IPS-NIHi7 (cell line): ENCODE measurements at regions not wholly inside any gene's neighbourhood (a gene's known extent, or its start where the extent isn't known, plus 50 kb on each side); places are given as distances from the start of the nearest gene placed in this dataset.
"Not testable (repeated sequence)": the region's sequence is repeated elsewhere in the genome, so short reads cannot be mapped to it uniquely, and the experiment has no call there.

Experiments
- DNase-seq: peaks from one replicate; pipeline ENCODE4 v3.0.0; 2012; ENCODE audit warnings: mixed read lengths; ENCODE audit errors: extremely low spot score

- DNase-seq: no peak
Measured at GRCh38 chr11:43124272-43124935, 187.4 kb upstream of the API5 start.

- DNase-seq: no peak
Measured at GRCh38 chr11:43129329-43129728, 182.5 kb upstream of the API5 start.

GRCh38 chr11:43130616-43131015, 181.2 kb upstream of the API5 start:
- peak; percentile 64 for DNase-seq

GRCh38 chr11:43135966-43136534, 175.7 kb upstream of the API5 start:
- no peak for DNase-seq

GRCh38 chr11:43138621-43139140, 173.1 kb upstream of the API5 start:
- no peak for DNase-seq

GRCh38 chr11:43145653-43146052, 166.1 kb upstream of the API5 start:
- DNase-seq: no peak

- no peak for DNase-seq
Measured at GRCh38 chr11:43150697-43151096, 161.1 kb upstream of the API5 start.

- DNase-seq: no peak
Measured at GRCh38 chr11:43164831-43165230, 147.0 kb upstream of the API5 start.

GRCh38 chr11:43165393-43165792, 146.4 kb upstream of the API5 start:
- not testable (repeated sequence) for DNase-seq

- DNase-seq: not testable (repeated sequence)
Measured at GRCh38 chr11:43168241-43168640, 143.6 kb upstream of the API5 start.

GRCh38 chr11:43172477-43172876, 139.3 kb upstream of the API5 start:
- DNase-seq: no peak

- no peak for DNase-seq
Measured at GRCh38 chr11:43177975-43178374, 133.8 kb upstream of the API5 start.

GRCh38 chr11:43194459-43194858, 117.3 kb upstream of the API5 start:
- not testable (repeated sequence) for DNase-seq

GRCh38 chr11:43197379-43197778, 114.4 kb upstream of the API5 start:
- DNase-seq: no peak

- DNase-seq: no peak
Measured at GRCh38 chr11:43200031-43200430, 111.8 kb upstream of the API5 start.

GRCh38 chr11:43212279-43212678, 99.5 kb upstream of the API5 start:
- DNase-seq: peak; percentile 48

- DNase-seq: no peak
Measured at GRCh38 chr11:43214471-43214870, 97.3 kb upstream of the API5 start.

- DNase-seq: no peak
Measured at GRCh38 chr11:43217849-43218248, 93.9 kb upstream of the API5 start.

GRCh38 chr11:43222215-43222614, 89.6 kb upstream of the API5 start:
- DNase-seq: no peak

- DNase-seq: no peak
Measured at GRCh38 chr11:43223026-43223425, 88.8 kb upstream of the API5 start.

GRCh38 chr11:43234881-43235280, 76.9 kb upstream of the API5 start:
- DNase-seq: no peak

- no peak for DNase-seq
Measured at GRCh38 chr11:43238341-43238740, 73.5 kb upstream of the API5 start.

- DNase-seq: no peak
Measured at GRCh38 chr11:43239791-43240190, 72.0 kb upstream of the API5 start.

- no peak for DNase-seq
Measured at GRCh38 chr11:43242401-43242800, 69.4 kb upstream of the API5 start.
